ENCODE measurements at regions not wholly inside any gene's neighbourhood (a gene's known extent, or its start where the extent isn't known, plus 50 kb on each side); places are given as distances from the start of the nearest gene placed in this dataset.

- no peaks in the 10 kb centered on the region; the same call in 1 of the 2 replicates for H3K27me3 ChIP-seq (ENCODE audit: control insufficient read depth, insufficient read depth, low read length)
- no peaks in the 10 kb centered on the region for H3K4me1 ChIP-seq (ENCODE audit: control insufficient read depth, insufficient read depth, low read length)
- H3K36me3 ChIP-seq (ENCODE audit: control insufficient read depth, insufficient read depth, low read length): no peaks in the 10 kb centered on the region
- POLR2A ChIA-PET: no interaction called here
- ATAC-seq: no peak
- H3K27ac ChIP-seq (ENCODE audit: low read length): no peak overlapping the region
- CTCF ChIA-PET: interaction anchor here (0.6 kb wide), 1 partner anchor 167 kb away, joined by 6 read pairs; no protein-coding TSS in a partner anchor
- H3K9me3 ChIP-seq (ENCODE audit: control insufficient read depth, insufficient read depth, low read depth, low read length): no peaks in the 10 kb centered on the region
- in situ Hi-C loops (cut with HindIII; ENCODE audit: low pct_unique_long_range_greater_than_20kb, low sequenced_read_pairs) (no loop called here), intact Hi-C loops (cut with micrococcal nuclease; ENCODE audit: unreplicated experiment) (no loop called here)
- no peak overlapping the region for H3K4me3 ChIP-seq (ENCODE audit: low read depth in 2 of 2, low read length in 2 of 2)
- TF ChIP-seq POLR2AphosphoS5 (IDR thresholded peaks at IDR 0.05; ENCODE audit: low read depth, low read length): no peak
- TF ChIP-seq, protein P1, sequence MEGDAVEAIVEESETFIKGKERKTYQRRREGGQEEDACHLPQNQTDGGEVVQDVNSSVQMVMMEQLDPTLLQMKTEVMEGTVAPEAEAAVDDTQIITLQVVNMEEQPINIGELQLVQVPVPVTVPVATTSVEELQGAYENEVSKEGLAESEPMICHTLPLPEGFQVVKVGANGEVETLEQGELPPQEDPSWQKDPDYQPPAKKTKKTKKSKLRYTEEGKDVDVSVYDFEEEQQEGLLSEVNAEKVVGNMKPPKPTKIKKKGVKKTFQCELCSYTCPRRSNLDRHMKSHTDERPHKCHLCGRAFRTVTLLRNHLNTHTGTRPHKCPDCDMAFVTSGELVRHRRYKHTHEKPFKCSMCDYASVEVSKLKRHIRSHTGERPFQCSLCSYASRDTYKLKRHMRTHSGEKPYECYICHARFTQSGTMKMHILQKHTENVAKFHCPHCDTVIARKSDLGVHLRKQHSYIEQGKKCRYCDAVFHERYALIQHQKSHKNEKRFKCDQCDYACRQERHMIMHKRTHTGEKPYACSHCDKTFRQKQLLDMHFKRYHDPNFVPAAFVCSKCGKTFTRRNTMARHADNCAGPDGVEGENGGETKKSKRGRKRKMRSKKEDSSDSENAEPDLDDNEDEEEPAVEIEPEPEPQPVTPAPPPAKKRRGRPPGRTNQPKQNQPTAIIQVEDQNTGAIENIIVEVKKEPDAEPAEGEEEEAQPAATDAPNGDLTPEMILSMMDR (IDR thresholded peaks at IDR 0.05): no peak
- TF ChIP-seq, protein P2, sequence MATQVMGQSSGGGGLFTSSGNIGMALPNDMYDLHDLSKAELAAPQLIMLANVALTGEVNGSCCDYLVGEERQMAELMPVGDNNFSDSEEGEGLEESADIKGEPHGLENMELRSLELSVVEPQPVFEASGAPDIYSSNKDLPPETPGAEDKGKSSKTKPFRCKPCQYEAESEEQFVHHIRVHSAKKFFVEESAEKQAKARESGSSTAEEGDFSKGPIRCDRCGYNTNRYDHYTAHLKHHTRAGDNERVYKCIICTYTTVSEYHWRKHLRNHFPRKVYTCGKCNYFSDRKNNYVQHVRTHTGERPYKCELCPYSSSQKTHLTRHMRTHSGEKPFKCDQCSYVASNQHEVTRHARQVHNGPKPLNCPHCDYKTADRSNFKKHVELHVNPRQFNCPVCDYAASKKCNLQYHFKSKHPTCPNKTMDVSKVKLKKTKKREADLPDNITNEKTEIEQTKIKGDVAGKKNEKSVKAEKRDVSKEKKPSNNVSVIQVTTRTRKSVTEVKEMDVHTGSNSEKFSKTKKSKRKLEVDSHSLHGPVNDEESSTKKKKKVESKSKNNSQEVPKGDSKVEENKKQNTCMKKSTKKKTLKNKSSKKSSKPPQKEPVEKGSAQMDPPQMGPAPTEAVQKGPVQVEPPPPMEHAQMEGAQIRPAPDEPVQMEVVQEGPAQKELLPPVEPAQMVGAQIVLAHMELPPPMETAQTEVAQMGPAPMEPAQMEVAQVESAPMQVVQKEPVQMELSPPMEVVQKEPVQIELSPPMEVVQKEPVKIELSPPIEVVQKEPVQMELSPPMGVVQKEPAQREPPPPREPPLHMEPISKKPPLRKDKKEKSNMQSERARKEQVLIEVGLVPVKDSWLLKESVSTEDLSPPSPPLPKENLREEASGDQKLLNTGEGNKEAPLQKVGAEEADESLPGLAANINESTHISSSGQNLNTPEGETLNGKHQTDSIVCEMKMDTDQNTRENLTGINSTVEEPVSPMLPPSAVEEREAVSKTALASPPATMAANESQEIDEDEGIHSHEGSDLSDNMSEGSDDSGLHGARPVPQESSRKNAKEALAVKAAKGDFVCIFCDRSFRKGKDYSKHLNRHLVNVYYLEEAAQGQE (IDR thresholded peaks at IDR 0.05; ENCODE audit: insufficient read depth in 1 of 2, low read depth in 2 of 2, low read length in 1 of 2): no peak
- no peak for TF ChIP-seq TCF7L2 (IDR thresholded peaks at IDR 0.05; ENCODE audit: low read depth, low read length)
- no peak for TF ChIP-seq SIN3A (IDR thresholded peaks at IDR 0.05; ENCODE audit: borderline replicate concordance, insufficient read depth, low read depth, low read length)
- no peak for DNase-seq (ENCODE audit: low read depth, low spot score)
- no TSS peak for BruUV-seq (replicated peaks)
These were observed 436.4 kb downstream of the ZNF521 start for GRCh38 chr18:24915547-24915946.

DNA sequence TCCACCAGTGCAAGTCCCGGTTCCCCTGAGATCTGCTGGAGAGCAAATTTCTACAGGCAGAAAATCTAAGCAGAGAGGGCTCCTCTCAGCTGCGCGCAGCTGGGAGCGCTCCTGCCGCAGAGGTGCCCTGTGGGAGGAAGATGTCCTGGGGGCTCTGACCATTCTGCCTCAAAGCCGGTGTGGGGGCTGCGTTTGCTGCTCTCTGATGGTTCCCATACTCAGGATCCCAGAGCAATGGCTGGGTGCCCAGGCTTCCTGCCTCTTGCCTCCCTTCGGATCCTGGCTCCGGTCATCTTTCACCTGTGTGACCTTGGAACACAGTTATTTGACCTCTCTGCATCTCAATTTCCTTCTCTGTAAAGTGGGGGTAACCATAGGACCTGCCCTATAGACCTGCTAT lies 434.2 kb downstream of the ZNF521 start:
- H3K9me3 ChIP-seq (ENCODE audit: control insufficient read depth, insufficient read depth, low read depth, low read length): no peaks in the 10 kb centered on the region
- DNase-seq (ENCODE audit: low read depth, low spot score) (no peak), ATAC-seq (no peak)
- CTCF ChIA-PET: no interaction called here
- POLR2A ChIA-PET: no interaction called here
- no peaks in the 10 kb centered on the region for H3K36me3 ChIP-seq (ENCODE audit: control insufficient read depth, insufficient read depth, low read length)
- H3K4me3 ChIP-seq (ENCODE audit: low read depth in 2 of 2, low read length in 2 of 2): no peak overlapping the region
- in situ Hi-C loops (cut with HindIII; ENCODE audit: low pct_unique_long_range_greater_than_20kb, low sequenced_read_pairs) (no loop called here), intact Hi-C loops (cut with micrococcal nuclease; ENCODE audit: unreplicated experiment) (no loop called here)
- TF ChIP-seq, protein P2 (IDR thresholded peaks at IDR 0.05; ENCODE audit: insufficient read depth in 1 of 2, low read depth in 2 of 2, low read length in 1 of 2): no peak
- TF ChIP-seq POLR2AphosphoS5 (IDR thresholded peaks at IDR 0.05; ENCODE audit: low read depth, low read length): no peak
- TF ChIP-seq, protein P1 (IDR thresholded peaks at IDR 0.05): no peak
- no peak for TF ChIP-seq TCF7L2 (IDR thresholded peaks at IDR 0.05; ENCODE audit: low read depth, low read length)
- TF ChIP-seq SIN3A (IDR thresholded peaks at IDR 0.05; ENCODE audit: borderline replicate concordance, insufficient read depth, low read depth, low read length): no peak
- no peaks in the 10 kb centered on the region; the same call in 1 of the 2 replicates for H3K27me3 ChIP-seq (ENCODE audit: control insufficient read depth, insufficient read depth, low read length)
- no peak overlapping the region for H3K27ac ChIP-seq (ENCODE audit: low read length)
- no peaks in the 10 kb centered on the region for H3K4me1 ChIP-seq (ENCODE audit: control insufficient read depth, insufficient read depth, low read length)
- no TSS peak for BruUV-seq (replicated peaks)
